ENCODE measurements at regions not wholly inside any gene's neighbourhood (a gene's known extent, or its start where the extent isn't known, plus 50 kb on each side); places are given as distances from the start of the nearest gene placed in this dataset.
"Not testable (repeated sequence)": the region's sequence is repeated elsewhere in the genome, so short reads cannot be mapped to it uniquely, and the experiment has no call there.

DNA sequence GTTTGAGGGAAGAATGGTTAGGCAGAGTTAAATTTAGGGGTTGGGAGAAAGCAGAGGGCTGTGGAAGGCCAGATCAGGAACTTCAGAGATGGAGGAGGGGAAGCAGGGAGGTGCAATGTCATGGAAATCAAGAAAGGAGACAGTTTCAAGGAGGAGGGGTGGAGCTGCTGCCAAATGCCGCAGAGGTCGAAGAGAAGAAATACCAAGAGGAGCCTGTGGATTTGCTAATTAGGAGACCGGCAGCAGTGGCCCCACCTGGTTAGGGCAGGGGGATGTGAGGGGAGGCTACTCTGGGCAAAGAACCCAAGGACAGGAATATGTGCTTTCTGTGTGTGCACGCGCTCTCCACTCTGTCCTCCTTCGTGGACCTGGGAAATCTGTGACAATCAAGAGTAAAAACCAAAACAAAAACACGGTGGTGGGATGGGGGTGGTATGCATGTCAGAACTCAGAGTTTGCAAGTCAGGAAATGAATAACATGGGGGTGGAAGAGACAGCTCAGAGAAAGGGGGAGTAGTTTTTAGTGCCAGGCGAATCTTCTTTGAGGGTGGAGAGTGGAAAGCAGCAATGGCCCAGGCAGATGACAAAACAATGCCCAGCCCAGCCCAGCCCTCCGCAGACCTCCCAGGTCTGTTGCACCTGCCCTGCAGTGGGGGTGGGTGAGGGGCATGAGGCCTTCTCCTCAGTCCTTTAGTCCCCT is 102.9 kb upstream of the PAX2 start:
- DNase-seq, result no peak

DNA sequence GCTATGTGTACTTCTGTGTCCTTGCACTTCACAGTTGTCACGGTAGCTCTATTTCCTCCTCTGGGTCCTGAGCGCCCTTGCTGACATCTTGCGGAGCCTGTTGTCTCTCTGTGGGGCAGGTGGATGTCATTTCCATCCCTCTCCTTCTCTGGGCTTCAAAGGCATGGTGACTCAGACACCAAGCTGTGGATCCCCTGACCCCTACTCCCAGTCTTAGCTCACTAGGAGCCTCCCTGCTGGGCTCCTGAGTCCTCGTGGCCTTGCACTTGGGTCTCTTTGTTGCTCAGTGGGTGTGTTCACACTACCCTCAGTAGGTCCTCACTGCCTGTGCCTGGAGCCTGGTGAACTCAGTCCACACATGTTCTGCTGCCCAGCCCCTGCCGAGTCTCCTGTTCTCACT is 100.3 kb upstream of the PAX2 start:
- DNase-seq, result no peak

DNA sequence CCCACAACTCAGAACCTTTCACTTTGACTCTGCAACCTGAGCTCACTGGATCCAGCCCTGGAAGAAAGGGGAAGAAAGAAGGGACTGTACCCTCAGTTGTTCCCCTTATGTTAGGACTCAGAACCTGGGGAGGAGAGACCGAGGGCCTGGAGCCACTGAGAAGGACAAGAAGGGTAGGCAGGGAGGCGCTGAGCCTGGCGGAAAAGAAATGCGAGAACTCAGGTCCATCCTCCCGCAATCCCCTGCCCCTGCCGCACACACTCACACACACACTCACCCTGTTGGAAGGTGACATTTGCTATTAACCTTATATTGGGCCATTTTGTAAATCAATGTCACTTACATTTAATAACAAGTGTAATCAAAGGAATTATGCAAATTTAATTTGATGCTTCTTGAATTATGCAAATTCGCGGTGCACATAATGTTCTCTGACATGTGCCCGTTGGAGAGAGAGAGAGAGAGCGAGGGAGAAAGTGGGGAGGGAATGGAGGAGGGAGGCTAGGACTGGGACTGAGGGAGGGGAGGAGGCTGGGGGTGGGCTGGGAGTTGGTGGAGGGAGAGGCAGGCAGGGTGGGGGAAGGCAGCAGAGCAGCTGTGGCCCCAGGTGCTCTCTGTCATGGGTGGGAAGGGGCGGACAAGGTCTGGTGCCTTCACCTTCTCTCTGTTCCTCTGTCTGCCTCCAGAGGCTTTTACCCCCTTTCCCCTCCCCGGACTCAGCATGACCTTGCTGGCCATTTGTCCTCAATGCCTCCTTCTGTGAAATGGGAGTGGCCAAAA is 99.6 kb upstream of the PAX2 start:
- DNase-seq, result no peak

DNA sequence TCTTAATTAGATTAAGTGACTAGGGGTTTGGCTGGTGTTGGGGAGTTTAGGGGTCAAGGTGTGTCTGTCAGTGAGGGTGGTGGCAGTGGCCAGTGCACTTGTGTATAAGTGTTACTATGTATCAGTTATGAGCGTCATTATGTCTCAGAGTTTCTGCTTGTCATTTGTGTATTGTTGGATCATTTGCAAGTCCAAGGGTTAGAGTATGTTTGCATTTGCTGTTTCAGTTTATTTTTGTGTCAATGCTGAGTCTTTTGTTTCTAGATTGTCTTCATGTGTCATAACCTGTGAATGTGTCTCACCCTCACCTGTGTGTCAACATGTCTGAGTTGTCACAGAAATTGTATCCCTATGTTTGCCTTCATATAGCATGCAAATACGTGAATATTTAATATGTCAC is 97.5 kb upstream of the PAX2 start:
- no peak for DNase-seq

DNA sequence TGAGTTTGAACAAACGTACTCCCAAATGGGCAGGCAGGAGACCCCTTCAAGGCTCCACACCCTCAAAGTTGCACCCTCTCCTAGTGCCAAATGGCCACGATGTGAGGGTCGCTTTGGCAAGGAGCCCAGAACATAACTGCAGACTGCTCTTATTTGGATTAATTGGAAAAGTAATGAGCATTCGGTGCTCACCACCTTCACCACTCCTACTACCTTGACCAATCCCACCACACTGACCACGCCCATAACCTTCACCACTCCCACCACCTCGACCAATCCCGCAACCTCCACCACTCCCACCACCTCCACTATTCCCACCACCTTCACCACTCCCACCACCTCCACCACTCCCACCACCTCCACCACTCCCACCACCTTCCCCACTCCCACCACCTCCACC is 94.7 kb upstream of the PAX2 start:
- no peak for DNase-seq

- not testable (repeated sequence) for DNase-seq
These were observed 94.3 kb upstream of the PAX2 start for GRCh38 chr10:100651099-100651498.

DNA sequence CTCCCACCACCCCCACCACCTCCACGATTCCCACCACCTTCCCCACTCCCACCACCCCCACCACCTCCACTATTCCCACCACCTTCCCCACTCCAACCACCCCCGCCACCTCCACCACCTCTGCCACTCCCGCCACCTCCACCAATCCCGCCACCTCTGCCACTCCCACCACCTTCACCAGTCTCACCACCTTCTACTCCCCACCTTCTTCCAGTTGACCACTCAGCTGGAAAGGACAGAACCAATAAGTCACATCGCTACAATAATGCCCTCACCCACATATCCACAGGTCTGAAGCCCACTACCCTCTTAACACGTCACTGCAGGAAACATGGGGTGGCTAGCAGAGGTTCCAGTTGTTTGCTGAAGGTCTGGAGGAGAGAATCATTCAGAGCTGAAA is 93.5 kb upstream of the PAX2 start:
- no peak for DNase-seq

- no peak for DNase-seq
These were observed 92.8 kb upstream of the PAX2 start for GRCh38 chr10:100652406-100653135.

DNA sequence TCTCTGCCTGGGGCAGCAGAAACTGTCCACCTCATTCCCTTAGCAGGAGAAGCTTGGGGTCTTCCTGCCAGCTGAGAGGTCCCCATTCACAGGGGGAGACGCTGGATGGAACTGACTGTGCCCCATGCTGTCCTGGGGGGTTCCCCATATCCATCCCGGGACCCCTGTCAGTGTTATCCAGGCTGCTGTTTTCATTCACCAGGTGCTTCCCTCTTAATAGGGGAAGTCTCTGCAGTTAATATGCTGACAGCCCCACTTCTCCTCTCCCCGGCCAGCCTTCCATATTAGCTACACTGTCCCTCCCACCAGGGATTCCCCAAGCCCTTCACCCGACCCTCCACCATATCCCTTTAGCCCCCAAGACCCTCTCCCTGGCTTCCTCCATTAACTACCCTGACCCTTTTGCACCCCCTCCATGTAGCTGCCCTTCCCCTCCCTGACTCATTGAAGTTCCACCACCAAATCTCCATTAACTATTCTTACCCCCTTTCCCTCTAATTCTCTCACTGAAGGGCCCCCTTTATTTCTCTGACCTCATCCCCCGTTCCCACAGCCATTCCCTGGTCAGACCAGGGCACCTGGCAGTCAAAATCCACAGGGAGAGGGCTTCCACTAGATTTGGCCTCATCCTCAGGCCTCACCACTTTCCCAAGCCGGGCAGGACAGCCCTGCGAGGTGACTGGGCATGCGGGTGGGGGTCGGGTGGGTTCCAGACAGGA is 92.0 kb upstream of the PAX2 start:
- DNase-seq, result no peak

DNA sequence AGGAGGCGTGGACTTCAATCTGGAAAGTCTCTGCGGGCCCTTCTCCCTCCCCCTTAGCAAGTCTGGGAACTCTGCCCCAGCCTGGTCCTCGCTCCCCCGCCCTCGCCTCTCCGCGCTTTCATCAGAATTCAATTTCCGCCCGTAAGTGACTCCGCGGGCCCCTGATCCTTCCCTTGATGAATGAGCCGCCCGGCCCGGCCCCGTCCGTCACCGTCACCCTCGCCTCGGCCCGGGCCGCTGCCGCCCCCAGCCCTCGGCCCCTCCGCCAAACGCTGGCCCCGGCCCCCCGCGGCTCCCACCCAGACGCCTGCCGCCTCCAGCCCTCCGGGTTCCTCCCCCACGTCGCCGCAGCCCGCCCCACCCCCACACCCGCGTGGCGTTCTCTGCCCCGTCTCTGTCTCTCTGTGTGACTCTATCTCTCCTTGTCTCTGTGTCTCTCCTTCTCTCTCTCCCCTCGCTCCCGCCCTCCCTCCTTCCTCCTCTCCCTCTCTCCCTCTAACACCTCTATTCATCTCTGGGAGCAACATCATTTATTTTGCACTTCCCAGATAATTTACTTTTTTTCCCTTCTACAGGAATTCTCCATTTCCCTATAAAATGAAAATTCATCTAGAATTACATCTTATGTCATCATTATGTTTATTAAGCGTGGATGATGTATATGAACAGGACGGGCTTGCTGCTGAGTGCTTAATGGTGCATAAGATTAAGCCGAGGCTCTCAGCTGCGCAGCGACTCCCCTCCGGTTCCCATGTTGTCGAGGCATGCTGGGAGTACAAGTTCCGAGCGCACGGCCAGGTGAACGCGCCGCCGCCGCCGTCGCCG is 91.2 kb upstream of the PAX2 start:
- peak; percentile 7 for DNase-seq

DNA sequence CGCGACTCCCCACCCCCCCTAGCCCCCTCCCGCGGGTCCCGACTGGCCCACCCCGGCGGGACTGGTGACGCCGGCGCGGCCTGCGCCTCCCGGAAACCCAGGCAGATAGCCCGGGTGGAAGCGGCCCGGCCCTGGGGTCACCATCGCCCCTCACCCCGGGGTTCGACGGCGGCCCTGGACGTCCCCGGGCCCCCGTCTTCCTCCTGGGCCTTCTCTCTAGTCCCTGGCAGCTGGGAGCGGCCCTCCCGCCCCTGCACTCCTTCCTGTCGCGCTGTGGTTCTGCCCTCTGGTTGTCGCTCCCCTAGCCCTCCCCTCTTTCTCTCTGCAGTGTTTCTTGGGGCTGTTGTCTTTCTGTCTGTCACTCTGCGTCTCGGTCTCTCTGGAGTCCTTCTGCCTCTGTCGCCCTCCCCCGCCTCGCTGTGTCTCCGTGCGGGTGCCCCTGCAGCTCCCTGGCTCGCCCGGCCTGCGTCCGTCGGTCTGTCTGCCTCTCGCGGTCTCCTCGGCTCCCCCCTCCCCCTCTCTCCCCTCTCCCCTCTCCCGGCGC is 90.5 kb upstream of the PAX2 start:
- DNase-seq, result no peak

DNA sequence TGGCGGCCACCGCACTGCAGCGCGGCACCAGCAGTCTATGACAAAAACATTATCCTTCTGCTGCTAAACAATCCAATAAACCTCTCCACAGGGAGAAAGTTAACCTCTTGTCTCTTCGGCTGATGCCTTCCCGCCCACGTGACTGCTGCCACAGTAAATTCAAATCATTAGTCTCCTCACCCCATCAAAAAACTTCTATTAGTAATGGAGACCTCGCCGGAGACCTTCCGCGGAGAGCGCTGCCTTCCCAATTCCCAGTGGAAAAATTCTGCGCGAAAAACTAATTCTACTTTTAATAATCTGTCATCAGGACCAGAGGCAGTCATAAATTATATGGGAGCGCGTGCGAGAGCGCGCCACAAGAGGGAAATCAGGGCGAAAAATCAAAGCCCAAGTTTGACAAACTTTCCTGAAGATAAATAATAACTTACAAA is 90.0 kb upstream of the PAX2 start:
- no peak for DNase-seq

DNA sequence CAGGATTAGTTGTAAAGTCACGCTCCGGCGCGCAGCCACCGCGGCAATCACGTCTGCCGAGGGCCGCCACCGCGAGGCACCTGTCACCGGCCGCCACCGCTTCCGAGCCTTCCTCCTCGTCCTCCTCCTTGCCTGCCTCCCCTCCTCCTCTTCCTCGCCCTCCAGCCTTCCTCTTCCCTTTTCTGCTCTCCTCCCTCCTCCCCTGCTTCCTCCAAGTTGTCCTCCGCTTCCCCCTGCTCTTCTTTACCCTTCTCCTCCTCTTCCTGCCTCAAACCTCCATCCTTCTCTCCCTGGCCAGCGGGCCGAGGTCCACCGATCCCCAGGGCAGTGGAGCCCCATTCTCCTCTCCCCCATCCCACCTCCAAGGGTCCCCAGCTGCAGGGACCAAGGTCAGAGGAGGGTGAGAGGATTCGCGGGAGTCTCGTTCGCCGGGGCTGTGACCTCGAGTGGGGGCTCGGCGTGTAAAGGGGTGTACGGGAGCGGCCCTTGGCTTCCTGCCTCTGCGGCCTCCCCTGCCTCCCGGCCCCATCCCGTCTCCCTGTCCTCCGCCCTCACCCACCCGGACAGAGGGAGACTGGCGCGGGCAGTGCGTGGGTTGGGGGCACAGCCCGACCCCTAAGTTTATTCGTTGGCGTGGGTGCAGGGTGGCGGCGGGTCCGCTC is 89.5 kb upstream of the PAX2 start:
- DNase-seq, result no peak

GRCh38 chr10:100656454-100656853 is 88.9 kb upstream of the PAX2 start:
- no peak for DNase-seq

DNA sequence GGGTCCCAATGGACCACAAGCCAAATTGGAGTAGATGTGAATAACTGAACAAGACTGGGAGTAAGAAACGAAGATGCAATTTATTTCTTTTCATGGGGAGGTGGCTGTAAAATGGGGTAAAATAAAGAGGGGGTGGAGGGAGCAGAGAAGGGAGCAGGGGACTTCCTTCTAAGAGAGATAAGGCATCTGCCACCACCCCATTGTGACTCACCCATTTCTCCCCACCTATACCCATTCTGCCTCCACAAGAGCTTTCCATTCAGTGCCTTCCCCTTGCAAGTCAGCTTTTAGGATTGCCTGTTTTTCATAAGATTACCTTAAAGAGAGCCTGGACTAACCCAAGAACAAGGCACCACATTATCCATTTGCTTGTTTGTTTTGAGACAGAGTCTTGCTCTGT is 87.1 kb upstream of the PAX2 start:
- no peak for DNase-seq

DNA sequence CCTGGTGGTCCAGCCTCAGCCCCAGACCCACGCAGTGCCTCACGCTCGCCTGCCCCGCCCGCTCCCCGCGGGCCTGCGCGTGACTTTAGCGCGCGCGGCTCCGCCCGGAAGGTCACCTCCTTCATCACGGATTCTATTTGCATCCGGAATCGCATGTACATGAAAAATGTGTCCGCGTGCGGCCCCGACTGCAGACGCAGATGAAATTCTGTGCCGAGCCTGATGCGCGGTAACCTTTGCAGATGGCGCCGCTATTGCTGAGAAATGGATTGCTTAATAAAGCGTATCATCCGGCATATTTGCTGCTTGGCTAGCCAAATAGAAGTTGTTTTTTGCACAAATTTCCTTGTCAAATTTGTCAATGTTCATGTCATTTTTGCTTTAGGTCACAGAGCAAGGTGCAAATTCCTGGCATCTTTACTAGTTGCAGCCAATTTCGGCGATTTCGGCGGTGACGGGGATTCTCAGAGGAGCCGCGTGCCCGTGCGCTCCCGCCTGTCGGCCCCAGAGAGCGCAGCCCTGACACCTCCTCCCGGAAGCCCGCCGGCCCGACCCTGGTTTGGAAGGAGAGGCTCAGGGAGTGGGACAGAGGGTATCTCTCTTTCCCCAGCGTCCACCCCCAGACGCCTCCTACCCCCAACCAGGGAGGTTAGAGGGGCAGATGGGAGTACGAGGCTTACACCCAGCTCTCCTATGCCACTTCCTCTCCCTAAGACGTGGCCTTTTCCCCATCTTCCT is 85.9 kb upstream of the PAX2 start:
- DNase-seq, result no peak

GRCh38 chr10:100660365-100660764 is 85.0 kb upstream of the PAX2 start:
- DNase-seq, result no peak

GRCh38 chr10:100660945-100661344 is 84.4 kb upstream of the PAX2 start:
- no peak for DNase-seq

DNA sequence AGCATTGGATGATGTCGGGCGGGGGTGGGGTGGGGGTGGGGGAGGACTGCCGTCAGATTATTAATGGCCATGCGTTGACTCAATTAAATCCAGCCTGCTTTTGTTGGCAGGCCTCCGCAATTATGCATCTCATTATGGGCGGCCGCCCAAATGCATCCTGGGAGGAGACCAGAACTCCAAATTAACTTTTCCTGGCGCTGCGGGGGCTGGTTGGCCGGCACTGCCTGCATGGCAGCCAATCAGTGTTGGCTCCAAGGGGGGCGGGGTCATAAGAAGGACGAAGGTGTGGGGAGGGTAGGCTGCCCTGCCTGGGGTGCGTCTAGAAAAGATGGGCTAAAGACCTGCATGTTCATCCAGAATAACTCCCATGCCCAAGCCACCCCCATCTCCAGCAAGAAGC is 83.9 kb upstream of the PAX2 start:
- no peak for DNase-seq

- DNase-seq, result no peak
These were observed 83.3 kb upstream of the PAX2 start for GRCh38 chr10:100662067-100662466.

Measured in T-helper 9 cell (primary cell).